ENCODE measurements at regions not wholly inside any gene's neighbourhood (a gene's known extent, or its start where the extent isn't known, plus 50 kb on each side); places are given as distances from the start of the nearest gene placed in this dataset.

- TF ChIP-seq, protein P1, sequence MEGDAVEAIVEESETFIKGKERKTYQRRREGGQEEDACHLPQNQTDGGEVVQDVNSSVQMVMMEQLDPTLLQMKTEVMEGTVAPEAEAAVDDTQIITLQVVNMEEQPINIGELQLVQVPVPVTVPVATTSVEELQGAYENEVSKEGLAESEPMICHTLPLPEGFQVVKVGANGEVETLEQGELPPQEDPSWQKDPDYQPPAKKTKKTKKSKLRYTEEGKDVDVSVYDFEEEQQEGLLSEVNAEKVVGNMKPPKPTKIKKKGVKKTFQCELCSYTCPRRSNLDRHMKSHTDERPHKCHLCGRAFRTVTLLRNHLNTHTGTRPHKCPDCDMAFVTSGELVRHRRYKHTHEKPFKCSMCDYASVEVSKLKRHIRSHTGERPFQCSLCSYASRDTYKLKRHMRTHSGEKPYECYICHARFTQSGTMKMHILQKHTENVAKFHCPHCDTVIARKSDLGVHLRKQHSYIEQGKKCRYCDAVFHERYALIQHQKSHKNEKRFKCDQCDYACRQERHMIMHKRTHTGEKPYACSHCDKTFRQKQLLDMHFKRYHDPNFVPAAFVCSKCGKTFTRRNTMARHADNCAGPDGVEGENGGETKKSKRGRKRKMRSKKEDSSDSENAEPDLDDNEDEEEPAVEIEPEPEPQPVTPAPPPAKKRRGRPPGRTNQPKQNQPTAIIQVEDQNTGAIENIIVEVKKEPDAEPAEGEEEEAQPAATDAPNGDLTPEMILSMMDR (IDR thresholded peaks at IDR 0.05; ENCODE audit: low read depth, low read length, missing control alignments): no peak
- no peak for DNase-seq (ENCODE audit: low read depth)
- H3K4me3 ChIP-seq (ENCODE audit: low read depth, low read length): no peak overlapping the region
Measured at GRCh38 chr1:57996400-57996799, 550.1 kb downstream of the OMA1 start.

GRCh38 chr1:57991289-57991688 is 555.2 kb downstream of the OMA1 start:
- no peak for DNase-seq (ENCODE audit: low read depth)
- TF ChIP-seq, protein P1 (IDR thresholded peaks at IDR 0.05; ENCODE audit: low read depth, low read length, missing control alignments): no peak
- H3K4me3 ChIP-seq (ENCODE audit: low read depth, low read length): no peak overlapping the region

DNA sequence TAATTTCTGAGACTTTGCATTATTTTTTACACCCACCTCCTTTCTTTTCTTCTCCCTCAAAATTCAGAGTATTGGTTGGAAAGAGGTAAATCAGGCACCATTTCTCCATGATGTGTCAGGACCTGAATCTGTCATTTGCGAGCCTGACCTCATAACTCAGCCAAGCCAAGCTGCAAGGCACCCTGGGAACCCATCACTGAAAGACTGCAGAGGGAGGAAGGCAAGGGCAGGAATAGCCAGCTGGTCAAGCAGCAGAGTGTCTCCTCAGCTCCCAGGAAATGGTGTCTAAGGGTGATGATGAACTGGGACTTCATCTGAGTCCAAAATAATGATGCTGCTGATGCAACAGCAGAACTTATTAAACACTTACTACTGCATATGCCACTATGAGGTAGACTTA is 556.6 kb downstream of the OMA1 start:
- no peak for DNase-seq (ENCODE audit: low read depth)
- no peak overlapping the region for H3K4me3 ChIP-seq (ENCODE audit: low read depth, low read length)
- TF ChIP-seq, protein P1 (IDR thresholded peaks at IDR 0.05; ENCODE audit: low read depth, low read length, missing control alignments): no peak

GRCh38 chr1:57987523-57987922 is 559.0 kb downstream of the OMA1 start:
- no peak overlapping the region for H3K4me3 ChIP-seq (ENCODE audit: low read depth, low read length)
- TF ChIP-seq, protein P1 (IDR thresholded peaks at IDR 0.05; ENCODE audit: low read depth, low read length, missing control alignments): no peak
- DNase-seq (ENCODE audit: low read depth): no peak

GRCh38 chr1:57986432-57986831 is 560.1 kb downstream of the OMA1 start:
- H3K4me3 ChIP-seq (ENCODE audit: low read depth, low read length): no peak overlapping the region
- DNase-seq (ENCODE audit: low read depth): no peak
- TF ChIP-seq, protein P1 (IDR thresholded peaks at IDR 0.05; ENCODE audit: low read depth, low read length, missing control alignments): no peak

GRCh38 chr1:57984277-57984676 is 560.4 kb upstream of the DAB1 start:
- TF ChIP-seq, protein P1 (IDR thresholded peaks at IDR 0.05; ENCODE audit: low read depth, low read length, missing control alignments): no peak
- no peak overlapping the region for H3K4me3 ChIP-seq (ENCODE audit: low read depth, low read length)
- no peak for DNase-seq (ENCODE audit: low read depth)

DNA sequence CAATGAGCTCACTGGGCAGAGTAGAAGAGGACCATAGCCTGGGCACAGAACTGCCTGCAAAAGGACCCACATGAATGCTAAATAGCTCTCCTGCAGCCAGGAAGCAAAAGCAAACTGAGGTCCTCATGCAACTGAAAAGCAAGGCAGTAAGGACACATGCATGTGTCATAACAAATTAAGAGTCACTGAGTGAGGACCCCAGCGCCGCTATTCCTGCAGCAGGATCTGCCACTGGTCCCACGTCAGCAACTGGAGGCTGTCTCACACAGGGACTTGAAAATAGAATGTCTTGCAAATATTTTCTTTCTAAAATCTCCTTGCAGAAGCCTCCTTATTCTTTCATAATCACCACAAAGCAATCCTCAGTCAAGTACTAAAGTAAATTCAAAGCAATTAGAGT is 559.6 kb upstream of the DAB1 start:
- H3K4me3 ChIP-seq (ENCODE audit: low read depth, low read length): no peak overlapping the region
- TF ChIP-seq, protein P1 (IDR thresholded peaks at IDR 0.05; ENCODE audit: low read depth, low read length, missing control alignments): no peak
- no peak for DNase-seq (ENCODE audit: low read depth)

Data from GM12864 (cell line).